Large intestine (tissue), 3 donors: ENCODE measurements at regions not wholly inside any gene's neighbourhood (a gene's known extent, or its start where the extent isn't known, plus 50 kb on each side); places are given as distances from the start of the nearest gene placed in this dataset.
A peak's percentile ranks its signal among the peaks of the same experiment; 100 is the strongest.

ENCODE experiments used
- DNase-seq, 2 donors: peaks; one replicate each; pipeline versions ENCODE4 v3.0.0 to v3.0.0-alpha.2; 2013
- H3K27ac ChIP-seq: one replicate; pipeline ENCODE4 v1.5.1; 2013; ENCODE audit warnings: low read length
- H3K27me3 ChIP-seq: 2 replicates; pipeline ENCODE4 v1.6.1; 2013; ENCODE audit warnings: low read length; ENCODE audit not compliant: control insufficient read depth, insufficient read depth
- H3K36me3 ChIP-seq: 2 replicates; pipeline ENCODE4 v1.6.1; 2013; ENCODE audit warnings: low read length; ENCODE audit not compliant: control insufficient read depth, insufficient read depth
- H3K4me1 ChIP-seq: one replicate; pipeline ENCODE4 v1.6.1; 2013; ENCODE audit warnings: low read length; ENCODE audit not compliant: control insufficient read depth, insufficient read depth
- H3K4me3 ChIP-seq: one replicate; pipeline ENCODE4 v1.5.1; 2013; ENCODE audit warnings: low read length
- H3K9me3 ChIP-seq: one replicate; pipeline ENCODE4 v1.6.1; 2013; ENCODE audit warnings: mild to moderate bottlenecking, low read depth, low read length, moderate library complexity; ENCODE audit not compliant: control insufficient read depth
- WGBS: methylation state at CpG from one replicate; pipeline ENCODE4 v1.1.5; 2013; ENCODE audit warnings: low lambda C conversion rate; ENCODE audit not compliant: insufficient coverage; 5-methylcytosine and 5-hydroxymethylcytosine counted together

DNA sequence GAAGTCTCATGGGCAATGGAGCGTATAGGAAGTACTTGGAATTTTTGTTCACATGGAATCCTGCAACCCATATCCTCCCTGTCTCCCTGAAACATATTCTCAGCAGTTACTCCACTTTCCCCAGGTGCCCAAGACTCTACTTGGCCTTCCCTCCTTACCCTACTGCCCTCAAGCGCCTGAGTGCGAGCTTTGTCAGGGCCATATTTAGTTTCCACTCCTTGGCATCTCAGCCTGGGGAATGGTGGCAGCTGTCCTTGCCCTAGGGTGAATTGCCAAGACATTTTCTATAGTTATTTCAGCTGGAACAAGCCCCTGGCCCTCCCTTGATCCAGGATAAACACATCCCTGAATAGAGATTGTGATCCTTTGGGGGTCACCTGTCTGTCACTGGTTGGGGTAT lies 569.3 kb upstream of the LRFN5 start:
- H3K4me1 ChIP-seq: no peaks in the 10 kb centered on the region
- no peak for DNase-seq
- H3K36me3 ChIP-seq: no peaks in the 10 kb centered on the region
- WGBS: no CpG with 5 or more reads among the region's 3 CpGs
- H3K9me3 ChIP-seq: no peaks in the 10 kb centered on the region
- H3K27me3 ChIP-seq: no peaks in the 10 kb centered on the region
- H3K27ac ChIP-seq: no peak overlapping the region
- no peak overlapping the region for H3K4me3 ChIP-seq

- H3K4me1 ChIP-seq: no peaks in the 10 kb centered on the region
- H3K27me3 ChIP-seq: no peaks in the 10 kb centered on the region
- no CpG with 5 or more reads among the region's 1 CpG for WGBS
- H3K27ac ChIP-seq: no peak overlapping the region
- no peak for DNase-seq
- H3K36me3 ChIP-seq: no peaks in the 10 kb centered on the region
- no peaks in the 10 kb centered on the region for H3K9me3 ChIP-seq
- no peak overlapping the region for H3K4me3 ChIP-seq
Observed at GRCh38 chr14:41034969-41035368, 571.7 kb upstream of the LRFN5 start.

DNA sequence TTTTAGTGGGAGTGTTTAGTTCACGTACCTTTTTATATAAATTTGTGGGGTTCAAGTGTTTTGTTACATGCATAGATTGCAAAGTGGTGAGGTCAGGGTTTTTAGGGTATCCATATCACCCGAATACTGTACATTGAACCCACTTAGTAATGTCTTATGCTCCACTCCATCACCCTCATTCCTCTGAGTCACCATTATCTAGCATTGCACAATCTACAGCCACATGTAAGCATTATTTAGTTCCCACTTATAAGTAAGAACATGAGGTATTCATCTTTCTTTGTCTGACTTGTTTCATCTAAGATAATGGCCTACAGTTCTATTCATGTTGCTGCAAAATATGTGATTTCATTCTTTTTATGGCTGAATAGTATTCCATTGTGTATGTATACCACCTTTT lies 583.7 kb upstream of the LRFN5 start:
- 100% methylated on average over 1 of the region's 2 CpGs for WGBS
- H3K27ac ChIP-seq: no peak overlapping the region
- H3K4me3 ChIP-seq: no peak overlapping the region
- no peaks in the 10 kb centered on the region for H3K36me3 ChIP-seq
- DNase-seq: peak in 1 of 2 donors; percentile 3
- no peaks in the 10 kb centered on the region for H3K9me3 ChIP-seq
- H3K4me1 ChIP-seq: no peaks in the 10 kb centered on the region
- H3K27me3 ChIP-seq: no peaks in the 10 kb centered on the region

DNA sequence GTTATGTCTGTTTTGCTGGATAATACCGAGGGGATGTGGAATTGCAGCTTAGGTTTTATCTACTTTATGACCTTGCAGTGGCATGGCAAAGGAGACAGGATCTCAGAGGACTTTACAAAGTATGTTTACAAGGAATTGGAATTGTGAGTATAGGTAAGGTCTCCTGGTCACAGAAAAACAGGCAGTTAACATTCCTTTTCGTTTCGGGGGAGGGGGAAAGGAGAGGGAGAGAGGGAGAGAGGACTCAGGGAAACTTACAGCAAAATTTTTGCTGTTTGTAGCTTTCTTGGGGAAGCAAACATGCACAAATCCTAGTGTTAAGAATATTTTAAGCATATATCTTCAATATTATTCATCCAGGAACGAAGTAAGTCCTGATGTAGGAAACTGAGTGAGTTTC lies 590.5 kb upstream of the LRFN5 start:
- Histone ChIP-seq H3K27ac (no peak overlapping the region), H3K4me1 (no peaks in the 10 kb centered on the region), H3K4me3 (no peak overlapping the region), H3K9me3 (no peaks in the 10 kb centered on the region), H3K27me3 (no peaks in the 10 kb centered on the region), H3K36me3 (no peaks in the 10 kb centered on the region)
- DNase-seq: no peak
- 56% methylated on average over 1 of the region's 4 CpGs for WGBS

DNA sequence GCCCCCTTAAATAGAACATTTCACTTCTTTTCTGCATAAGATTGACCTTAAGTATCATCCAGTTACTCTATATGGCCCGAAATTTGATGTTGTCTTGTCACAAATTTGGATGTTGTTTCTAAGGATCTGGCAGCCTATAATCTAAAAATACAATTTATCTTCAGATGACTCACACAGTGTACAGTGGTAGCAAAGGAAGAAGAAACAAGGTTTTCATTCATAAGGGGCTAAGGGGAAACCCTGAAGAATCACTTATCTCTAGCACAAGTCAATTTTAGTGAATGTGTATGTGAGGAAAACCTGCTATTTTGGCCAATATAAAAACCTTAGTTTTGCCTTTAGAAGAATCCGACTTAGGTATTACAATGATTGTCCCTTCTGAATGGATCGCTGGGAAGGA lies 606.3 kb upstream of the LRFN5 start:
- Histone ChIP-seq H3K27ac (no peak overlapping the region), H3K4me3 (no peak overlapping the region), H3K36me3 (no peaks in the 10 kb centered on the region), H3K9me3 (no peaks in the 10 kb centered on the region), H3K4me1 (no peaks in the 10 kb centered on the region), H3K27me3 (no peaks in the 10 kb centered on the region)
- DNase-seq: no peak
- no CpG with 5 or more reads among the region's 3 CpGs for WGBS

DNA sequence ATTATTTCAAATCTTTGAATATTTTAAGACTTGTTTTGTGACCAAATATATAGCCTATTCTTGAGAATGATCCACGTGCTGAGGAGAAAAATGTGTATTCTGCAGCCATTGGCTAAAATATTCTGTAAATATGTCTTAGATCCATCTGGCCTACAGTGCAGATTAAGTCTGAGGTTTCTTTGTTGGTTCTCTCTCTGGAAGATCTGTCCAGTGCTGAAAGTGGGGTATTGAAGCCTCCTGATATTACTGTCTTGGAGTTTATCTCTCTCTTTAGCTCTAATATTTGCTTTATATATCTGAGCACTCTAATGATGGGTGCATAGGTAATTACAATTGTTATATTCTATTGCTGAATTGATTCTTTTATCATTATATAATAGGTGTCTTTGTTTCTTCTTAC lies 617.4 kb upstream of the LRFN5 start:
- no peaks in the 10 kb centered on the region for H3K4me1 ChIP-seq
- no peak overlapping the region for H3K4me3 ChIP-seq
- no peaks in the 10 kb centered on the region for H3K9me3 ChIP-seq
- no peak overlapping the region for H3K27ac ChIP-seq
- no peaks in the 10 kb centered on the region for H3K36me3 ChIP-seq
- no peak for DNase-seq
- H3K27me3 ChIP-seq: no peaks in the 10 kb centered on the region
- no CpG with 5 or more reads among the region's 1 CpG for WGBS

- 100% methylated on average over 1 of the region's 3 CpGs for WGBS
- no peaks in the 10 kb centered on the region for H3K27me3 ChIP-seq
- DNase-seq: no peak
Observed at GRCh38 chr14:40987481-40987880, 619.2 kb upstream of the LRFN5 start.

GRCh38 chr14:40986655-40987054 lies 620.0 kb upstream of the LRFN5 start:
- Histone ChIP-seq H3K27ac (no peak overlapping the region), H3K4me1 (no peaks in the 10 kb centered on the region), H3K36me3 (no peaks in the 10 kb centered on the region), H3K9me3 (no peaks in the 10 kb centered on the region), H3K4me3 (no peak overlapping the region), H3K27me3 (no peaks in the 10 kb centered on the region)
- DNase-seq: no peak
- WGBS: 100% methylated on average over 1 of the region's 1 CpG

More at GRCh38 chr14:40987481-40987880, 619.2 kb upstream of the LRFN5 start:
- H3K4me3 ChIP-seq: no peak overlapping the region
- H3K4me1 ChIP-seq: no peaks in the 10 kb centered on the region
- H3K9me3 ChIP-seq: no peaks in the 10 kb centered on the region
- H3K36me3 ChIP-seq: no peaks in the 10 kb centered on the region
- no peak overlapping the region for H3K27ac ChIP-seq

- Histone ChIP-seq H3K9me3 (no peaks in the 10 kb centered on the region), H3K27me3 (no peaks in the 10 kb centered on the region), H3K27ac (no peak overlapping the region), H3K36me3 (no peaks in the 10 kb centered on the region), H3K4me1 (no peaks in the 10 kb centered on the region), H3K4me3 (no peak overlapping the region)
- no peak for DNase-seq
- WGBS: no CpG with 5 or more reads among the region's 4 CpGs
Observed at GRCh38 chr14:40985584-40985983, 621.1 kb upstream of the LRFN5 start.

- no peaks in the 10 kb centered on the region for H3K27me3 ChIP-seq
- H3K9me3 ChIP-seq: no peaks in the 10 kb centered on the region
- no peaks in the 10 kb centered on the region for H3K36me3 ChIP-seq
- H3K4me3 ChIP-seq: no peak overlapping the region
- 22% methylated on average over 1 of the region's 3 CpGs for WGBS
- no peak for DNase-seq
- H3K27ac ChIP-seq: no peak overlapping the region
- H3K4me1 ChIP-seq: no peaks in the 10 kb centered on the region
Observed at GRCh38 chr14:40983604-40984003, 623.1 kb upstream of the LRFN5 start.

DNA sequence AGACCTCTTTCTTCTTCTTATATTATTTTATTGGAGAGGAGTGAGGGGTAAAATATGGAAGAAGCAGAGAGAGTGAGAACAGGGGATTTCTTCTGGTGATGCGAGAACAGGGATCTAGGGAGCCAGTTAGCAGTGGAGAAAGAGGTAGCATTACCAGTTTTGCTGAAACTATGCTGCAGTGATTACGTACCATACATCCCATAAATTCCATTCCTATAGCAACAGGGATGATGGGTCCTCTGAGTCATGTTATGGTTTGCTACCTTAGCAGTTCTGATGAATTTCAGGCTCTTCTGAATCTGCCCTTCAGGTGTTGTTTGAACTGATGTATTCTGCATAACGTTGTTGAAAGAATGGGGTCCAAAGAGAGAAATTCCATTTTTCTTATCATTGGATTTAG lies 625.4 kb upstream of the LRFN5 start:
- H3K27ac ChIP-seq: no peak overlapping the region

More for the DNA sequence above, 625.4 kb upstream of the LRFN5 start:
- Histone ChIP-seq H3K27me3 (no peaks in the 10 kb centered on the region), H3K4me1 (no peaks in the 10 kb centered on the region), H3K36me3 (no peaks in the 10 kb centered on the region), H3K4me3 (no peak overlapping the region), H3K9me3 (no peaks in the 10 kb centered on the region)
- 80% methylated on average over 2 of the region's 3 CpGs for WGBS
- DNase-seq: no peak
